Fibroblast of the conjunctiva (primary cell): ENCODE measurements at regions not wholly inside any gene's neighbourhood (a gene's known extent, or its start where the extent isn't known, plus 50 kb on each side); places are given as distances from the start of the nearest gene placed in this dataset.
A peak's percentile ranks its signal among the peaks of the same experiment; 100 is the strongest.

Experiments used
- DNase-seq: peaks from one replicate; pipeline ENCODE4 v3.0.0-alpha.2; 2010; ENCODE audit warnings: low read depth

GRCh38 chr10:55500931-55501559, 700.0 kb upstream of the PCDH15 start:
- peak; percentile 0 for DNase-seq

GRCh38 chr10:55497893-55498499, 697.0 kb upstream of the PCDH15 start:
- DNase-seq: no peak

DNA sequence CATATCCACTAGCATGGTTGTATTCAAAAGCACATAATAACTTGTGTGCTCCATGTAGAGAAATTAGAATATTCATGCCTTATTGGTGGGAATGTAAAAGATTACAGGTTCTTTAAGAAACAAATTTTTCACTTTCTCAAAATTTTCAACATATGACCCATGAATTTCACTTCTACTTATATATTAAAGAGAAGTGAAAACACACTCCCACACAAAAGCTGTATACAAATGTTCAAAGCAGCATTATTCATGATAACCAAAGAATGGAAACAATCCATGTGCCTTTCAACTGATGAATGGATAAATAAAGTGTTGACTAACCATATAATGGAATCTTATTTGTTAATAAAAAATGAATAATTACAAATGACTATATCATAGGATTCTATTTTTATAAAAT, 694.5 kb upstream of the PCDH15 start:
- DNase-seq: no peak

DNA sequence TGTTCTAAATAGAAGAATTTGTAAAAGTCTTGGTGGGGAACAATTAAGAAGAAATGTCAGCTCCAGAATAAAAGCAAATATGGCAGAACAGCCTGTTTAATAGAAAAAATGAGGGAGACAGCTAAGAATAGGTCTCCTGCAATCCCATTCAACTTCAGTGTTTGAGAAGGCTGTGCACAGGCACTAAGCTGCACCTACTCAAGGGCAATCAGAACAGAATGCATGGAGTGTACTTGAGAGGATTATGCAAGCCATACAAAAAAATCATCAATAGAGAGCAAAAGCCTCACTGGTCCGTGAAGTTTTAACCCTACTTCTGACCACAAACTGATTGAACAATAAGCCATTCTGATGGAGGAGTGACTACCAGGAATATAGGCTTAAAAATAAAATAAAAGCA, 690.7 kb upstream of the PCDH15 start:
- no peak for DNase-seq

- DNase-seq: no peak
Observed at GRCh38 chr10:55485827-55486226, 684.8 kb upstream of the PCDH15 start.

DNA sequence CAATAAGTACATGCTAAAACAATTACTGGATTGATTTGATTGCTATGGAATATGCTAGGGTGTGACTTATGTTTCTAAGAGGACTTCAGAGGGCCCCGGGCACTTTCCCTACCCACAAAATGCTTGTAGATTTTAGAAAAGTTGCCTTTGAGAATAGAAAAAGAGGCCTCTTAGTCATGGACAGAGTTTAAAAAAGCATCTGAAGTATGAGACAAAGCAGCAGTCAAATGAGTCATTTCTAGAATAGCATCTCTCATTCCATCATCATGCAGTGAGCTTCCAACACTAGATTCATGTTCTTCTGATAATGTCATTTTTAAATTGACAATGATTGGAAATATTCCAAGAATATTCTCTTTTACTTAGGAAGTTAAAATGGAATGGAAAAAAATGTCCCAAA, 675.1 kb upstream of the PCDH15 start:
- no peak for DNase-seq

DNA sequence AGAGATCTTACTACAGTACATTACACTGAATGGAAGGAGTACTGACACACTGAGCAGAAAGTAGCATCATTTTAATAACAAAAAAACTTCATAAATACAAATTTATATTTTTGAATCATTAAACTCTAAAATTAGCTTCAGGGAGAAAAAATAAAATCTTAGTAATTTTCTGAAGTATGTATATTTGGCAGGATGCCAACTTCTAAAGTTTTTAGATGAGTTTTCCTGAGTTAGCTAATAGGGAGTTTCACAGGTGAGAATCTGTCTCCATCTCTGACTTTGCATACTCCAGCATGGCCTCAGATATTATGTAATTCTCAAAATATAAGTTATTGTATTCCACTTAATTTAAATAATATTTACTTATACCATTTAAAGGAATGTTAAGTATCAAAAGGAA, 673.2 kb upstream of the PCDH15 start:
- no peak for DNase-seq

GRCh38 chr10:55470840-55471239, 669.8 kb upstream of the PCDH15 start:
- no peak for DNase-seq

GRCh38 chr10:55466806-55467504, 665.9 kb upstream of the PCDH15 start:
- no peak for DNase-seq

DNA sequence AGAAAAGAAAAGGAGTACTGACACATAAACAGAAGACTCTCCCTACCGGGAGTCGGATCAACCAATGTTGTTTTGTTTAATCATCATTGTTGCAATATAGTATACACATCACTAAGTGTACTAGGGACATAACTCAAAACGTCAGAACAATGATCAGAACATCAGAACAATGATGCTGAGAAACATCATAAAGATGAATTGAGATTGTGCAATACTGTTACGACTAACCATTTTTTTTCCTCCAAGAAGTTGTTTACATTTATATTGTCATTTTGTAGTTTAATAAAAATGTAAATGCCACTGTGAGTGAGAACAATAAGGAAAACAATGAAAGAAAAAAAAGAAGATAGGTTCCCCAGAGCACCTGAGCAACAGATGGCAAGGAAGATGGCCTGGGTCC, 663.1 kb upstream of the PCDH15 start:
- no peak for DNase-seq

GRCh38 chr10:55460008-55460407, 659.0 kb upstream of the PCDH15 start:
- DNase-seq: no peak

DNA sequence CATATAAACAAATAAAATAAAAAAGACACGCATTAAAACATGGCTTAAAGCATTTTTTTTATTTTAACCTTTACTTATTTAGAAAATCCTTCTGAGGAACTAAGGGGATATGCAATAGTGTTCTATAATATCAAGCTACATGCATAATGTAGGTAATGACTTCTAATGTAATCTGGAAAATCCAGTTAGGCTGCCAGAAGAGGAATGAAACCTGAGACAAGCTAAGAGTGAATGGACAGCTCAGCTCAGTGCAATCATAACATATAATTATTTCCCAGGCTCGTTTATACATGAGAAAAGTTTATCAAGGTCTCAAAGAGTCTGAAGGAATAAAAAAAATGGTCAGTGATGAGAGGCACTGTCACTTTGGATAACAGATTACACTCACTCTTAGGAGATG, 649.0 kb upstream of the PCDH15 start:
- no peak for DNase-seq

DNA sequence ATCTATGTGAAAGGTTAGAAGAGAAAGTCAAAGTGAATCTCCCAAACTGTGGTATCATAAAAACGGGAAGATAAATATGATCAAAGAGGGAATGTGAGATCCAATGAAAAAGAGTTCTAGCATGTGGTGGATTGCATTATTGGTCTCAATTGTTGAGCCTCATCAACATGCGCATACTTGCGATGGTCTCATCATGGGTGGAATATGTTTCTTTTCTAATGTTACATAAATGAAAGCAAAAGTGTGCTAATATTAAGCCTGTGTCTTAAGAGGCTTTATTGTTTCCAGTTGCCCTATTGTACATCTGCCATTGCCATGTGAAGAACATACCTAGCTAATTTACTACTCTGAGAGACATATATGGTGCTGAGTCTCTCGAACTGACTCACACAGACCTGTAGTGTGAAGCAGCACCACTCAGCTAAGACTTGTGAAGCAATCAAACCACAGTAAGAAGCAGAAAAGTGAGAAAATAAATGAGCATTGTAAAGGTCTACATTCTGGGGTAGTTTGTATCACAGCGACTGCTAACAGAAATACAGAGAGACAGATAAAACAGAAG, 645.5 kb upstream of the PCDH15 start:
- no peak for DNase-seq

DNA sequence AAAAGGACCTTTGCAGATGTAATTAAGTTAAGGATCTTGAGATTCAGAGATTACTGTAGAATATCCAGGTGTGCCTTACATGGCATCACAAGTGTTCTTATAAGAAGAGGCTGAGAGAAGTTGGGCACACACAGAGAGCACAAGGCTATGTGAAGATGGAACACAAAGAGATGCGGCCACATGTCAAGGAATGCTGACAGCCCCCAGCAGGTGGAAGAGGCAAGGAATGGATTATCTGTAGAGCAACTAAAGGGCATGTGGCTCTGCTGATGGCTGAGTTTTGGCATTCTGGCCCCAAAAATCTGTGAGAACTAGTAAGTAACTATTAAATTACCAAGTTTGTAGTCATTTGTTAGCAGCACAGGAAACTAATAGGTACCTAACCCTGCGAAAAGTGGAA, 640.7 kb upstream of the PCDH15 start:
- DNase-seq: no peak

DNA sequence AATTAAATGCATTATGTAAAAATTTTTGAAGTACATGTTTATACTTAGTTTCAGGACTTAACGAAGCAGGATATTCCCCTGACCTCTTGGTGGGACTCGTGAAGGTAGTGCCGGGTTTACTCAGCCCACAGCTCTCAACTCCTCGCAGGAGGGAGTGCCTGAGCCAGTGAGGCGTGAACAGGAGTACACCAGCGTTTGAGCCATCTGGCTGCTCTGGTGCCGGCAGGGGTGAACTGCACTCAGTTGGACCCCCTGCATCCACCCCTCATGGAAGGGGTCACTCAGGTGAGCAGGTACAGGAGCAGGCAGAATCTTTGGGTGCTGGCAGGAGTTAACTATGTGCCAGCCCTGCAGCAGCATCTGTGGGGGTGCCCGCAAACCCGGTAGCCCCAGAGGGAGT, 625.1 kb upstream of the PCDH15 start:
- no peak for DNase-seq

- no peak for DNase-seq
Observed at GRCh38 chr10:55410415-55410885, 609.4 kb upstream of the PCDH15 start.

DNA sequence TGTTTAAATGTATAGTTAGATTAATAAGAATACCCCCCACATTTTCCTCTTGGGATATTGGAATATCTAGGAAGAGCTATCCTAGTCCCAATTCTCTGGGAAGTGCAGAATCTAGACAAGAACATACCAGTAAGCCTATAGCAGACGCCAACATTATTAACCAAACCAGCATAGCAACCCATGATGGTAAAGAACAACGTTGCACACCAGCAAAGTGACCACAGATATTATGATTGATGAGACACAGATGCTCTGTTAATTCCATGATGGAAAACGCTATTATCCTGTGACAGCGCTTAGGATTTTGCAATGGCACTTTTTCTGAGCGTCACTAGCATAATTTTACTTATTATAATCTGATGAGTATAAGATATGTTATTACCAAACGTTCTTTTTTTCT, 603.1 kb upstream of the PCDH15 start:
- no peak for DNase-seq

DNA sequence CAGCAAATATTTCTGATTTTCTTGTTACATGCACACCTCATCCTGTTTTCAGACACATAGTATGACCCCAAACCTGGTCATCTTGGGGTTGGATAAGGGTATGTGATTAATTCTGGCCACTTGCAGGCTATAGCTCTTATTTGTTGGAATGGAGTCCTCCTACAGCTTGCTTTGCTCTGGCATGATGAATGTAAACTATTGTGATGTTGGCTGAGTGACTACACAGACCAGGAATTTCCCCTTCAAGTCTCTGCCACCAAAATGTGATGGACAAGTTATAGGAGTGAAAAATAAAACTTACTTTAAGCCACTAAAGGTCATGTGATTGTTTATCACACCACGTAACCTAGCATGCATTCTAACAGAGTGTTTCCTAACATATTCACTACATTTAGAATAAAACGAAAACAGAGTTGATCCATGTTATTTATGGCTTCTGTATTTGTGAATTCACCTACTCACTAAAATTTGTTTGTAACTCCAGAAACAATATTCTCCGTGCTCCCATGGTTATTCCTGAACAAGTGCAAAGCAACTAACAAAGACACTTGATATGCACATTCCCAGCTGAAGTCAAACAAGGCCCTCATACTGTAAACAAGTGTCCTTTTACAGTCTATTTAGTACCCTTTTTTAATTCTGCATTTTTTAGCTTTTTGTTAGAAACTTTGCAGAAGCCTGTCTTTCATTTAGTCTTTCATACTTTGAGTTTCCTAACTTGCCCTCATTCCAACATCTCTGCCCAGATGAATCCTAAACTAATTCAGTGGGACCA, 599.2 kb upstream of the PCDH15 start:
- no peak for DNase-seq

GRCh38 chr10:55398497-55398882, 597.5 kb upstream of the PCDH15 start:
- DNase-seq: no peak

DNA sequence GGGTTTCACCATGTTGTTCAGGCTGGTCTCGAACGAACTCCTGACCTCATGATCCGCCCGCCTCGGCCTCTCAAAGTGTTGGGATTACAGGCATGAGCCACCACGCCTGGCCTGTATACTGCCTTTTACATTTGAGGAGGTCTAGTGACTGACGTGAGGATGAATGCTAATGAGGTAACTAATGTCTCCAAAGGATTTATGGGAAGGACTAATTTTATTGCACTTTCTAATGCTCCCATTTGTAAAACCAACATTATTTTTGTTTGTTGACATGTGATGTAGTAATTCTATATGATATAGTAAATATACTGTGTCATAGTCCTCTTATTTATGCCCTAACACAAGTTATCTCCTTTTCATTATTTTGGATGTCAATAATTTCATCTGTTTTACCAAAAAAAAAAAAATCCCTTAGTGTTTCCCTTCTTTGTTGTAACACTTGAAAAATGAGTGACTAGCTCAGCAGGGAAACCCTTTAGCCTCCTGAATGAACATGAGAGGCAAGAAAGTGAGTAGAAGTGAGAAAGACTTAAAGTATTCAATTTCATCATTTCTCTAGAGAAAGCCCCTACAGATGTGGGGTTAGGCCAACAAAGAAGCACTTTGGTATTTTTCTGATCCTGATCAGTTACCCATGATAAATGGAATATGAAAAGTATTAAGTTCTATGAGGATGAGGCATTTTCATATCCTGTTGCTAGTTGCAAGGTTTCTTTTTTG, 596.9 kb upstream of the PCDH15 start:
- no peak for DNase-seq

DNA sequence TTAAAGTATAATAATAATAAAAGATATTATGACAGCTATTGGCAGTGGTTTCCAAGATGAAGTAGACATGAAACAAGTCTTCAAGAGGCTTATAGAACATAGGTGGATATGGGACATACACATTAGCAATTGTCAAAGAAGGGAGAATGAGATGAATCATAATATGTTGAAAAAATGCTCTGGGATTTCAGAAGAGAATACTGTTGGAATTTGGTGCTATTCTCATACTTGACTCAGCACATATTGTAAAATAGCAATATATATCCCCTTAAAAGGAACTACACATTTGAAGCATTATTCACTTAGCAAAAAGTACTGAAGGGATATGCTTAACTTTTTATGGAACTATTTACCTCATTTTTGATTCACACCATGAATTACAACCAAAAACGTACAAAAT, 577.2 kb upstream of the PCDH15 start:
- no peak for DNase-seq

DNA sequence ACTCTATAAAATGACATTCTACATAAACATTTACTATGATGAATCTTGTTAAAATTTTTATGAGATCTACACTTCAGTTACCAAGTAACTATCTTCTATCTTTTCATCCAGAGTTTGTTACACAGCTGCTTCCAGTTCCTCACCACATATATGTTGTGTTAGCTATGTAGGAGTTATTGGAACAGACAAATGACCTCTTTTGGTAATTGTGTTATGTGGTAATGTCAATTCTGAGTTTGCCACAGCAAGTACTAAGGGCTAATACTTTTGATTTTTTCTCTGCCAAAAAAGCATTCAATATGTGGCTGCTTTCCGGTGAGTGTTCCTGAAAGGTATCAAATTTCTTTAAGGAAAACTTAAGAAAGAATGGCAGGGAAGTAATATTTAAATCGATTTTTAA, 573.9 kb upstream of the PCDH15 start:
- DNase-seq: no peak
